Daoy (cell line): ENCODE measurements at regions not wholly inside any gene's neighbourhood (a gene's known extent, or its start where the extent isn't known, plus 50 kb on each side); places are given as distances from the start of the nearest gene placed in this dataset.

ENCODE experiments used
- DNase-seq: peaks from one replicate; pipeline ENCODE4 v3.0.0-alpha.2; 2015; ENCODE audit warnings: low read depth

DNA sequence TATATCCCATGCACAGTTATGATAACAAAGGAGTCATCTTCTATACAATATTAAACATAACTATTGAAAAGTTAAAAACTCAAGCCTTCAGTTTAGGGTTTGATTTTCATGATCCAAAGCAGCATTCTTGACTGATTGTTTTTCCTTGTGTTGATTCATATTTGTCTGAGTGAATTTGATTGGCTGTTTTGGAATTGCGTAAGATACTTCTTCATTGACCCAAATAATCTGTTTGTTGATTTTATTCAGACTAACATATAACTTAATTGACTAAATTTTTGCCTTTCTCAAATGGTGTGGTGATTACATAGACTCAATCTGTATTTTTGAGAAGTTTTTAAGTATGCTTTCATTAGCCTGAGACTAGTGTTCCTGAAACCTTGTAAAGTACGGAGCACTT lies 305.7 kb upstream of the TNP1 start:
- DNase-seq: no peak

DNA sequence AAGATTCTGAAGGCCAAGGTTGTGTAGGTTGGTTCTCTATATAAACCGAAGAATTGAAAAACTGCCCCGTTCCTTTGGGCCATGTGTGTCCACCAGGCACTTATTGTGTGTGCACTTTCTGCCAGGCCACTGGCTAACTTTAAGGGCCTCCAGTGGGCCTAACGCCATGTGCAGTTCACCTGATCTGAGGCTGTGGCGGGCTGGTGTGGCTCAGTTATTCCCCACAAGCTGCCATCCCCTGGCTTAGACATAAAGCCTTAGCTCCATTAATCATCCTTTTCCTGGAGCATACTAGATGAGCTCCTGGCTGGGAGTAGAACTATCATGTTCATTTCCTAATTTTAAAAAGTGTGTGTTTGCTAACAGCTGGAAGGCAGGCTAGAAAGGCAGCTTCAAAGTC lies 304.1 kb upstream of the TNP1 start:
- DNase-seq: no peak

DNA sequence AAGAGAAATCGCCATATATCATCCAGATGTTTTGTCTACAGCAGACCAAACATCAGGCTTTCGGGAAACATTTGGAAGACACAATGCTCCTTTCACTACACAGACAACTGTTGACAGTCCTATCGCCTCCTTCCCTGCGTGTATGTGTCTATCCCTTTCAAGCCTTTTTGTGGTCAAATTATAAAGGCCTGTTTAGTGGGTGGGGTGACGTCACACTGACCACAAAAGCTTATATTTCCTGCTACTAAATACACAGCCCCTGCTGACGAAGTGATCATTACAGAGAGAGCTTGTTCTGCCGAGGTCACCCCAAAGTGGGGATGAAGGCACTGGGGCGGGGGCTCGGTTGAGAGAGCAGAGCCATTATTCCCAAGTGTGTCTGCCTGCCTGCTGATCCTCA lies 302.7 kb upstream of the TNP1 start:
- DNase-seq: peak; percentile 89

DNA sequence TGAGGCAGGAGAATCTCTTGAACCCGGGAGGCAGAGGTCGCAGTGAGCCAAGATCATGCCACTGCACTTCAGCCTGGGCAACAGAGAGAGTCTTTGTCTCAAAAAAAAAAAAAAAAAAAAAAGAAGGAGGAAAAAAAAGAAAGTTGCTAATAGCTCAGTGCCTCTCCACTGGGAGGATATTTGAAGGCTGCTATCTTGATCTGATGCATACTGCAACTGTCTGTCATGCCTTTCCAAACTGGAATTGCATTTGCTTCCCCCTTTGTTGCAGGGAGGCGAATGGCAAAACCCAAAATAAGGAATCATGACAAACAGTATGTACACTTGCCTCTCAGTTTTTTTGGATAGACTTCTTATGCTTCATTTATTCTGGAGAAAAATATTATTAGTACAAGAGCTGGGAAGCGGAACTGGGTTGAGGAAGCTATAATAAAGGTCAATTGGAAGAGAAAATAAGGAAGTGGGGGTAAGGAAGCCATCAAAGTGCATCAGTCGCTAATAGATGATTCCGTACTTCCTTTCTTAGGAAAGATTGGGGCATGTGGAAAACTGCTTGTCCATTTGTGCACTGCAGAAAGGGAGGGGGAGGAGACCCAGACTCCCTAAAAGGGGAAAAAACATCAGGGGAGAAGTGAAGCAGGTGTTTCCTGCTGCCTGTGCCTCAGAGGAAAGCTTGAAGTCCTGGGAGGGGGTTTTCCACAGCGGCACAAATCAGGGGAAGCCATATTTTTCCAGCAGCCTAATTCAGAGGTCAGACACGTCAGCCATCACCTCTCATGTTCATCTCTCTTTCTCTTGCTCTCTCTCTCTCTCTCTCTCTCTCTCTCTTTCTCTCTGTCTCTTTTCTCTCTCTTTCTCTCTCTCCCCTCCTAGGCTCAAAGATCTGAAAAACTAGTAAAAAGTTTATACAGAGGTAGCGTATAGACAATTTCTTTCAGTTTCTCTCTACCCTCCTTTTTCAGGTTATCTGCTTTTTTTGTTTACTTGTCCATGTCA lies 301.4 kb upstream of the TNP1 start:
- DNase-seq: peak; percentile 11

DNA sequence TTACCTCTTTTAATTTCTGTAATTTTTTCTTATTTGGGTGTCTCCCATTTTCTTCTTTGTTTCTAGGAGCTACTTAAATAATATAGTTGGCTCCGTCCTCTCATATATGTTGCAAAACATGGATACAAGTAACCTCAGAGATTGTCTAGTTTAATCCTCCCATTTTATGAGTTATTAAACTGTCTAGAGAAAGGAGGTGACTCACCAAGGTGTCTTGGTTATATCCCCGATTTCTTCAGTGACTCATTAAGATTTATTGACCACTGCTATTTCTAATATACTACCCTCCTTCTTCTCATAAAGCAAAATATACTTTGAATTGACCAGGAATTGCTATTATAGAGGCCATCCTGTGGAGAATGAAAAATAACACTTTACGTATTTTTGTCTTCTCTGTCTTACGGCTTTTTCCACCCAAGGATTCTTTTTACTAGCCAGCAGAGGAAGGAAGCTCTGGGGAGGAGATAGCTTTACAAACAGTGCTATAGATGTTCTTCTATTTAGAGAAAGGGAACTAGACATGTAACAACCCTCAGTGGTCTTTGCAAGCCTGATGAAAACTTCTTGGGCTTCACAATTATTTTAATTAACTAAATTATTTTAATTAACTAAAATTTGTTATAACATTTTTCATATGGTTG lies 300.4 kb upstream of the TNP1 start:
- peak; percentile 10 for DNase-seq

DNA sequence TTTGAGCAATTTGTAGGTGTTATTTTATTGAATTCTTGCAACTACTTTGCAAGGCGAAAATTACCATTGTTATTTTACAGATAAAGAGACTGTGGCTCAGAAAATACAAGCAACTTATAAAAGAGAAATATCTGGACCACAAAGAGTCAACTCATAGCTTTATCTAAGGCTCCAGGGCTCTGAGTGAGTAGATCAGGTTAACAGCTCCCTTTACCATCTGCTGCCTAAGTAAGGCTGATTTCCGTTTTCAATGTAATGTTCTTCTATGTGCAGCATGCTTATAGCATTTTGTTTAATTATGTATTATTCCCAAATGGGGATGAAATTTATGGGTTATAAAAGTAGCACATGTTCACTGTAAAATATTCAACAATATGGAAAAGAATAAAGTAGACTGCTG lies 299.1 kb upstream of the TNP1 start:
- no peak for DNase-seq

DNA sequence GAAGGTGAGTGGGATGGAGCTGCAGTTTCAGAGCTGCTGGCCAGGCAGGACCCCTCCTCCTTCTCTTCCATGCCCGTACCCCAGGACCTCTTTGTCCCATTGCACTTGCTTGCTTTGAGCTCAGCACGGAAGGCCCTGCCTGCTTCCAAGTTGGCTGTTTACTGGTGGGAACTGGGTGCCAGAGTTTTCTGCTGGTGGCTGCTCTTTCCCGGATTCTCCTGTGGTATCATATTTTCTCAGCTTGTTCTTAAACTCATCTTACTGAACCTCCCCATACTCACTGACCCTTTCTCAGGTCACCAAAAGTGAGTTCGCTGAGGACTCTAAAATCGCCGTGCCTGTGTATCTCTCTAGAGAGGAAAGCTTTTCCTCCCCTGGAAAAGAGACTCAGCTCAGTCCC lies 297.7 kb upstream of the TNP1 start:
- no peak for DNase-seq

DNA sequence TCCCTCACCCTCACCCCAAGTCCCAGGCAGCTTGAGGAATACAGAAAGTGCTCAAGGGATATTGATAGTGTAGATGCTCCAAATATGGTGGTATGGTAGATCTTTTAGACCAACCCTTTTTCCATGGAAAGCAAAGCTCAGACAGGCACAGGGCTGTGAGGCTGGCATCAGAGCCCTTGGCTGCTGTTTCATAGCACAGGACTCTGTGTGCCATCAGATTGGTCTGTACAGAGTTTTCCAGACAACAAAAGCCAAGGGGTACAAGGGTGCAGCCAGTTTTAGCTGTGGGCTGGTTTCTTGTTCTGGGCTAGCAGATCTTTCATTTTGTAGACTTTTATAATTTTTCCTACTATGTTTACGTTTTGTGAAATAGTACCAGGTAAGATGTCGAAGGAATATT lies 296.9 kb upstream of the TNP1 start:
- DNase-seq: no peak

DNA sequence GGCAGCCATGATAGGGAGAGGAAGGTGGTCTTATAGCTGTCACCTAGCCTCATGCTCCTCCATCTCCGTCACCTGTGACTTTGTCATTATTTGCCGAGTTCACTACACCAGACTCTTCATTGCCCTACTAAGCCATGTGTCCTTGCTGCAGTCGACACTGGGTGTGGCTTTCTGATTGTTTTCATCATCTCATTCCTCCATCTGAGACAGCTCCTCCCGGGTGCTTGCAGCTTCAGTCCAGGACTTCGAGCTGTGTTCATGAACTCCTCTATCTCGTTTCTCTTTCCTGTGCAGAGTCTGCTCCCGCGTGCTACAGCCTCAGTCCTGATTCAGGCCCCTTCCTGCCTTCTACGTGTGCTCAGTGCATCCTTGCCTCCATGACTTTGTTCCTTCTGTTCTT lies 295.1 kb upstream of the TNP1 start:
- no peak for DNase-seq

DNA sequence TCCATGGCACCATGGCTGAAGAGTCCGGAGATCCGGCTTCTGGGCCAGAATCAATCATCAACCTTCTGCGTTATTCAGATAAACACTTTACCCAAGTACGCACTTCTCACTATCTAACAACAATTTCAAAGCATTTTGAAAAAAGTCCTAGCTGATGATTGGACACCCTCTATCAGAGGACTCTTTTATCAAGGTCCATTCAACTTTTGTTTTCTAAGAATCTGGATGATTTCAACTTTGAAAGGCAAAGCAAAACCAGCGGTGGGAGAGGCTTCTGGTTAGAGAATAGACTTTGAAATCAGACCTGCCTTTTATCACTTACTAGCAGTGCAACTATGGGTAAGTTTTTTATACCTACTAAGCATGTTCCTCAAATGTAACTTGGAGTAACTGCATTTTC lies 293.6 kb upstream of the TNP1 start:
- no peak for DNase-seq

DNA sequence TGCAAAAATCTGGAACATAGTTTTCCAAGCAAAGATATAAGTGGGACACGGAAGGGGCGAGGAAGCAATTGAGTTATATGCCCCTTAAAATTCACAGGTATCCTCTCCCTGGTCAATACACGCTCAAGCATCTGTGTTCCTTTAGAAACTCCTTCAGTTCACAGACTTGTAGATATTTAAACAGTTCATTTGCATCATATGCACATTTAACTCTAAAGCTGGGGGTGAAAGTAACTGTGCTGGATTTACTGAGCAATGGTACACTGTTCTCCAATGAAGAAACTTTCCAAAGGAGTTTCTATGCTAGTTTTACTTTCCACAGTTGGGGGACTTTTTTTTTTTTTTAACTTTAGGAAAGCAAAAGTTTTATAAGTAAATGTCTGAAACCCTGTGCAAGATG lies 293.0 kb upstream of the TNP1 start:
- no peak for DNase-seq

DNA sequence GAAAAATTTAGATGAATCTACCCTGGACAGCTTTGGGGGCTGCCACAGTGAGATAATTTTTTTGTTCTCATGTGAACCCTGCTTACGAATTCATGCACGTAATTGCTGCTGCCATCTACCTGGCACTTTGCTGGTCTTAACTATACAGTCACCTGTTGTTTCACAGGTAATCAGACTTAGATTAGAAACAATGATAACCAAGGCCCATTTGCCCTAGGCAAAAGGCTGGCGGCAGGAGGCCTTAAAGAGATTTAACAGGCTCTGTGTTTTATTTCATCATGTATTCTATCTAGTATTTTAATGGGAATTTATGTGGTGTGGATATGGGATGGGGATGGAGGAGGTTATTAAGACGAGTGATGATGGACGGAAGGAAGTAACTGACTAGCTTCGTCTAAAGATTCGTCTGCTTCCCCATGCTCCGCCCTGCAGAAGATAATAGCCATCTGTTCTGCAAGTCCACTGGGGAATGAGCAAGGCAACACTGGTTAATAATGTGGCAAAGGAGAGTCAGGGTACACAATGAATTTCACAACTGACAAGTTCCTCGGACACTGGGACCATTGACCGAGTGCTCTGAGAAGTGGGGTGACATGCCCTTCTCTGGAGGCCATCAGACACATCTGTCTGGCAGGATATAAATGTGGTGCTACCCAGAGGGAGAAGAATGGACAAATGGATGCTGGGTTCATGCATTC lies 291.8 kb upstream of the TNP1 start:
- no peak for DNase-seq

DNA sequence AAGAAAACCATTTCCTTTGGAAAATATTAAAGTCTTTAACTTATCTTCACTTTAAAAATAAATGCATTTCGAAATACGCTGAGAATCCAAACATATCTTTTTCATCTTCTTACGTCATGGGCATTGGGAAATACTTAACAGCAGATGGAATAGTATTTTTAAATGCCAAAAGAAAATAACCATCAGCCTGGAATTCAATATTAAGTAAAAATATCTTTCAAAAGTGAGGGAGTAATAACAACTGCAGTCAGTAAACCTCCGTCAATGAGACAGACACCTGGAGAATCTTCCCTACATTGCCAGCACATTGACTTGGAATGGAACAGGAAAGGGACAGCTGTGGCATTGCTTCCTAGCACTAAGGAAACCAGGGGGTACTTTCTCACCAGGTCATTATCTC lies 290.4 kb upstream of the TNP1 start:
- no peak for DNase-seq

DNA sequence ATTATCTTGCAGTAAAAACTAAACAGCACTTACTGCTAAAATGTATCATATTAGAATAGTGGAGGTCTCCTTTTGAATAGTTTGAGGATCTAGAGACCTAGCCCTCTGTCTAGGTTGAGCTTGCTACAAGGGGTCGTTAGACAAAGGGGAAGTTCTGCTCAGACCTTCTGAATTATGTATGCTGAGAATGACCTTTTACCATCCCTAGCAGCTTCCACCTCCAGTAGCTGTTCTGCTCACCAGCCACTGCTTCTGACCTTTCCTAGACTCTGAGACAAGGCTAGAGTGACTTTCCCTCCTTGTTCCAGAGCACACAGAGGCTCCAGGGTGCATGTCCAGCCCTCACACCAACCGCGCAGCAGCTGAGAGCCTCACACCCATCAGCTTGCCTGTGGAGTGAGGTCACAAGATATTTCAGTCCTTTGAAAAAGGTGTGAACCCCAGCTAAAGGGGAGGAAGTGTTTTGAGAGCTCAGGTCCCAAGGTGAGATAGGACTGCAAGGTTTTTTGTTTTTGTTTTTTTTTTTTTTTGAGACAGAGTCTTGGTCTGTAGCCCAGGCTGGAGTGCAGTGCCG lies 289.3 kb upstream of the TNP1 start:
- DNase-seq: no peak

DNA sequence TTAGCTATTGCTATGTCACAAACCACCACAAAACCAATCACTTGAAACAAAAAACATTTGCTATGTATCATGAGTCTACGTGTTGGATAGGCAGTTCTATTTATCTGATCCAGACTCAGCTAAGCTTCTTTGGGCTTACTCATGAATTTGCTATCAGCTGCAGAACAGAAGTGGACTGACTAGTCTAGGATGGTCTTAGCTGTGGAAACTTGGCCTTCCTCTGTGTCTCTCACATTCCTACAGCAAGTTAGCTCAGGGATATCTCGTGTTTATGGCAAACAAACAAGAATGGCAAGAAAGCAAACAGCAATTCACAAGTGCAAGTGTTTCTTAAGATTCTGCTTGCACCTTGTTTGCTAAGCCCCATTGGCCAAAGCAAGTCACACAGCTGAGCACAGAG lies 288.0 kb upstream of the TNP1 start:
- no peak for DNase-seq

DNA sequence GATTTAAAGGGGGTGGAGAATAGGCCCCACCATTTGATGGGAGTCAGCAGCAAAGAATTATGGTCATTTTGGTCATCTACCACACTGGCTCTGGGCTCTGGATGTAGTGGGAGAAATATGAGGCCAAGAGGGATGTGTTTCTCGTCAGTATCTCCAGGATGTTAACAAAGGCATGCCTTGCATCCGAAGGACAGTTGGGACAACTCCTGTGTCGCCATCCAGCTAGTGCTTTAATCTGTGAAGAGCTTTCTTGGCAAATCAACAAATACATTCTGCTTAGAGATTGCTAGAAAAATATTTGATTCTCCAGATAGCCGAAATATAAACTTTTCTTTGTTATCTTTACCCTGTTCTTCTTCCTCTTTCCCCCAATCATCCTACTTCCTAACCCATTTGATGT lies 287.1 kb upstream of the TNP1 start:
- no peak for DNase-seq

DNA sequence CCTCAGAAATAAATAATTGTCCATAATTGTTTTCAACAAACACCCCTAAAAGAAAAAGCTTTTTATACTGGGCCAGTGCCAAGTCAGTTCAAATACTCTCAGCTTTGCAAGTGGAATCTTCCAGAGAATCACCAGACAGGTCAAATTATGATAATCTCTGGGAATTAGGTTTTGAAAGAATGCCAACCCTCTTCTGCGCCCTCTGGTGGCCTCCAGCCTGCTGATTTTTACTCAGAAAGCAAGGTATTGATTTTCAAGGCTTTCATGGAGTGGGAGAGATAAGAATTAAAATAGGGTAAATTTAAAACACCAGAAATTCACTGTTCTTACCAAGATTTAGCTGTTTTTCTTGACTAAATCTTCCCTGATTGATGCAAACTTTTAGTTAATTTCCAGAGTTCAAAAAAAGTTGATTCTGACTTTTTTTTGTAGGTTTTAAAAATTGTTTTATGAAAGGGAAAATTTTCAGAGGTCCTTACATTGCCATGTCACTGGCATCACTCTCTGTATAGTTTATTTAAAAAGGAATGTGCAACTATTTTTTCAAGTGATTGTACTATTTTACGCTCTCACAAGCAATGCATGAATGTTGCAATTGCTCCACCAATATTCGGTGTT lies 282.9 kb upstream of the TNP1 start:
- peak; percentile 12 for DNase-seq

DNA sequence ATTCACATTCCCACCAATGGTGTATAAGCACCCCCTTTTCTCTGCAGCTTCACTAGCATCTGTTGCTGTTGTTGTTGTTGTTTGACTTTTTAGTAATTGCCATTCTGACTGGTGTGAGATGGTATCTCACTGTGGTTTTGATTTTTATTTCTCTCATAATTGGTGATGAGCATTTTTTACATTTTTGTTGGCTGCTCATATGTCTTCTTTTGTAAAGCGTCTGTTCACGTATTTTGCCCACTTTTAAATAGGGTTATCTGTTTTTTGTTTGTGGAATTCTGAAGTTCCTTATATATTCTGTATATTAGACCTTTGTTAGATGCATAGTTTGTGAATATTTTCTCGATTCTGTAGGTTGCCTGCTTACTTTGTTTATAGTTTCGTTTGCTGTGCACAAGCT lies 278.4 kb upstream of the TNP1 start:
- no peak for DNase-seq

DNA sequence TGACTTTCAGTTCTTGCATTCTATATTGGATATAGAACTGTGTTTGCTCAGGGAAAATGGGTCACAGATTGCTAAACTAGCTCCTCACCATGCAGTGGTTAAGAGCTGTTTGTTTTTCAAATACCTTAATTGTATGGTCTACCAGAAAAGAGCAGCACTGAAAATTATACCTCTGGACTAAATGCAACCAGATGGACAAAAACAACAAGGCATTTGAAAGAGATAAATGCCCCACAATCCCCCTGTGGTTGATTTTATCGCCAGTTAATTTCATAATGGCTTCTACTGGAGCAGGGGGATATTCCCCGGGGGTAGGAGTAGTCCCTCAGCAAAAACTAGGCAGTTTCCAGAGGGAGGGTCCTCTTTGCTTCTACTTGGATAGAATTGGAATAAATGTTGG lies 267.9 kb upstream of the TNP1 start:
- peak; percentile 8 for DNase-seq

DNA sequence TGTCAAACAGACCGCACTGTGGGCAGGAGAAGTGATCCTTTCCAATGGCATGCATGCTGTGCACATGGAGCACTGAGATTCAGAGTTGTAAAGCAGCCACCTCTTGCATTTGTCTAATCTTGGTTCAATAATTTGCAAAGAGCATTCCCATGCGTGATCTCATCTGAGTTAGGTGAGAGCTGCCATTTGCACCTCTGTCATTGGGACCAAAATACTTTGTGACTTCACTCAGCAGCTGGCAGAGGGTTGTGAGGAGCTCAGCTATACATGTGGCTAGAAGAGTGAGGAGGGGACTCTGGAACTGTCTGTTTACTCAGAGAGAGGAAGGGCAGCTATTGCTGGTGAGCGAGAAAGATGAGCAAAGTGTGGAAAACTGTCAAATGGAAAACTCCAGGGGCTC lies 265.1 kb upstream of the TNP1 start:
- no peak for DNase-seq

DNA sequence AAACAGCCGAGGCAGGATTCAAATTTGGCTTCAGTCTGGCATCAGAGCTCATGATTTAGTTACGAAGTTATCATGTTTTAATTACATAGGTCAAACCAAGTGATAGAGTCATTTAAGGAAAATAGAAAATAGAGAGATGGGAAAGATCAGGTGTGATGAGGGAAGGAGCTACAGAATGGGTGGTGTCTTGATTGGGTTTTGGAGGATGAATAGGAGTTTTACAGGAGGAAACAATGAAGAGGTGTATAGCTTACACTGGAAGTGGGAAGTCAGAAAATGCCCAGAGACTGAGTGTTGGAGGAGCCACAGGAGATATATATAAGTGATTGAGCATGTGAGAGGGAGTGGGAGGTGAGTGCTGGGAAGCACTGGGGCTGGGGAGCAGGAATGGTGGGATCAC lies 264.2 kb upstream of the TNP1 start:
- no peak for DNase-seq

DNA sequence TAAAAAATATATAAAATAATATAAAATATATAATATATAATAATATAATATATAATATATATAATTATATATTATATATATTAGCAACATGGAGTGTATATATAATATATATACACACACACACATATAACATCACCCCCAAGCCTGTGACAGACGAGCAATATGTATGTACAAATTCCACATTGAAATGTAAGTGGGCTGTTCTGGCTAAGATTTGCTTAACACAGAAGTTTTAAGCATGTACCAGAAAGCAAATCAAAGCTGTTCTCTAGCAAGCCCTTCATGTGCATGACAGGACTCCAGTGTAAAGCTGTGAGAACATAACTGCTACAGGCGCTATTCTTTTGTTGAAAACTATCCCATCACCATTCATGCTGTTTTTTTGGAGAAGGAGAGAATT lies 261.7 kb upstream of the TNP1 start:
- no peak for DNase-seq
